ENCODE measurements at regions not wholly inside any gene's neighbourhood (a gene's known extent, or its start where the extent isn't known, plus 50 kb on each side); places are given as distances from the start of the nearest gene placed in this dataset.

- no peak for TF ChIP-seq CTCF (IDR thresholded peaks at IDR 0.05)
- Mint-ChIP-seq H3K27ac (ENCODE audit: unreplicated experiment) (no peak overlapping the region), H3K36me3 (ENCODE audit: unreplicated experiment) (no peaks in the 10 kb centered on the region), H3K9me3 (ENCODE audit: unreplicated experiment) (no peaks in the 10 kb centered on the region), H3K4me1 (ENCODE audit: unreplicated experiment) (no peaks in the 10 kb centered on the region), H3K4me3 (ENCODE audit: unreplicated experiment) (no peak overlapping the region), H3K27me3 (ENCODE audit: unreplicated experiment) (peaks cover 8% of the 10 kb centered on the region)
- no peak for DNase-seq (ENCODE audit: extremely low spot score, unreplicated experiment)
These were observed 50.8 kb upstream of the GADL1 start for GRCh38 chr3:30945291-30945690.

GRCh38 chr3:30948426-30948825, 54.0 kb upstream of the GADL1 start:
- H3K9me3 Mint-ChIP-seq (ENCODE audit: unreplicated experiment): no peaks in the 10 kb centered on the region
- H3K4me3 Mint-ChIP-seq (ENCODE audit: unreplicated experiment): no peak overlapping the region
- DNase-seq (ENCODE audit: extremely low spot score, unreplicated experiment): no peak
- H3K36me3 Mint-ChIP-seq (ENCODE audit: unreplicated experiment): no peaks in the 10 kb centered on the region
- no peak for TF ChIP-seq CTCF (IDR thresholded peaks at IDR 0.05)
- H3K27me3 Mint-ChIP-seq (ENCODE audit: unreplicated experiment): peaks cover 17% of the 10 kb centered on the region
- H3K27ac Mint-ChIP-seq (ENCODE audit: unreplicated experiment): no peak overlapping the region
- H3K4me1 Mint-ChIP-seq (ENCODE audit: unreplicated experiment): no peaks in the 10 kb centered on the region

GRCh38 chr3:30951826-30952225, 57.4 kb upstream of the GADL1 start:
- Mint-ChIP-seq H3K9me3 (ENCODE audit: unreplicated experiment) (no peaks in the 10 kb centered on the region), H3K27ac (ENCODE audit: unreplicated experiment) (no peak overlapping the region)

GRCh38 chr3:30952786-30953185, 58.3 kb upstream of the GADL1 start:
- Mint-ChIP-seq H3K27me3 (ENCODE audit: unreplicated experiment) (peaks cover 22% of the 10 kb centered on the region), H3K9me3 (ENCODE audit: unreplicated experiment) (no peaks in the 10 kb centered on the region), H3K27ac (ENCODE audit: unreplicated experiment) (no peak overlapping the region), H3K4me1 (ENCODE audit: unreplicated experiment) (no peaks in the 10 kb centered on the region), H3K36me3 (ENCODE audit: unreplicated experiment) (no peaks in the 10 kb centered on the region), H3K4me3 (ENCODE audit: unreplicated experiment) (no peak overlapping the region)
- no peak for TF ChIP-seq CTCF (IDR thresholded peaks at IDR 0.05)
- DNase-seq (ENCODE audit: extremely low spot score, unreplicated experiment): no peak

More at GRCh38 chr3:30951826-30952225, 57.4 kb upstream of the GADL1 start:
- no peak overlapping the region for H3K4me3 Mint-ChIP-seq (ENCODE audit: unreplicated experiment)
- H3K36me3 Mint-ChIP-seq (ENCODE audit: unreplicated experiment): no peaks in the 10 kb centered on the region
- peaks cover 16% of the 10 kb centered on the region for H3K27me3 Mint-ChIP-seq (ENCODE audit: unreplicated experiment)
- TF ChIP-seq CTCF (IDR thresholded peaks at IDR 0.05): no peak
- DNase-seq (ENCODE audit: extremely low spot score, unreplicated experiment): no peak
- H3K4me1 Mint-ChIP-seq (ENCODE audit: unreplicated experiment): no peaks in the 10 kb centered on the region

GRCh38 chr3:30954426-30954825, 60.0 kb upstream of the GADL1 start:
- H3K4me3 Mint-ChIP-seq (ENCODE audit: unreplicated experiment): no peak overlapping the region
- H3K4me1 Mint-ChIP-seq (ENCODE audit: unreplicated experiment): no peaks in the 10 kb centered on the region
- H3K27ac Mint-ChIP-seq (ENCODE audit: unreplicated experiment): no peak overlapping the region
- no peak for TF ChIP-seq CTCF (IDR thresholded peaks at IDR 0.05)
- H3K9me3 Mint-ChIP-seq (ENCODE audit: unreplicated experiment): peaks cover 8% of the 10 kb centered on the region
- no peak for DNase-seq (ENCODE audit: extremely low spot score, unreplicated experiment)
- H3K36me3 Mint-ChIP-seq (ENCODE audit: unreplicated experiment): no peaks in the 10 kb centered on the region
- H3K27me3 Mint-ChIP-seq (ENCODE audit: unreplicated experiment): peaks cover 22% of the 10 kb centered on the region

Data from osteocyte (in vitro differentiated cells).